ENCODE measurements at regions not wholly inside any gene's neighbourhood (a gene's known extent, or its start where the extent isn't known, plus 50 kb on each side); places are given as distances from the start of the nearest gene placed in this dataset.

GRCh38 chr2:7973801-7974480 is 707.9 kb upstream of the ID2 start:
- DNase-seq (ENCODE audit: insufficient read length, low spot score): no peak

GRCh38 chr2:7974936-7975335 is 706.9 kb upstream of the ID2 start:
- no peak for FAIRE-seq
- DNase-seq (ENCODE audit: insufficient read length, low spot score): no peak

More at GRCh38 chr2:7973801-7974480, 707.9 kb upstream of the ID2 start:
- FAIRE-seq: no peak

- FAIRE-seq (no peak), DNase-seq (ENCODE audit: insufficient read length, low spot score) (no peak)
Measured at GRCh38 chr2:7976206-7976605, 705.6 kb upstream of the ID2 start.

- FAIRE-seq: no peak
- no peak for DNase-seq (ENCODE audit: insufficient read length, low spot score)
Measured at GRCh38 chr2:7977981-7978380, 703.9 kb upstream of the ID2 start.

GRCh38 chr2:7982054-7982453 is 699.8 kb upstream of the ID2 start:
- FAIRE-seq: no peak

GRCh38 chr2:7983451-7983850 is 698.4 kb upstream of the ID2 start:
- DNase-seq (ENCODE audit: insufficient read length, low spot score): no peak
- no peak for FAIRE-seq

More at GRCh38 chr2:7982054-7982453, 699.8 kb upstream of the ID2 start:
- DNase-seq (ENCODE audit: insufficient read length, low spot score): no peak

- FAIRE-seq (no peak), DNase-seq (ENCODE audit: insufficient read length, low spot score) (no peak)
Measured at GRCh38 chr2:7983912-7984311, 697.9 kb upstream of the ID2 start.

GRCh38 chr2:7984693-7985353 is 697.0 kb upstream of the ID2 start:
- no peak for DNase-seq (ENCODE audit: insufficient read length, low spot score)
- no peak for FAIRE-seq

GRCh38 chr2:7986431-7986830 is 695.4 kb upstream of the ID2 start:
- FAIRE-seq (no peak), DNase-seq (ENCODE audit: insufficient read length, low spot score) (no peak)

GRCh38 chr2:7987992-7988391 is 693.9 kb upstream of the ID2 start:
- FAIRE-seq (no peak), DNase-seq (ENCODE audit: insufficient read length, low spot score) (no peak)

- no peak for FAIRE-seq
- DNase-seq (ENCODE audit: insufficient read length, low spot score): no peak
Measured at GRCh38 chr2:7988440-7988839, 693.4 kb upstream of the ID2 start.

GRCh38 chr2:7989823-7990222 is 692.0 kb upstream of the ID2 start:
- FAIRE-seq (no peak), DNase-seq (ENCODE audit: insufficient read length, low spot score) (no peak)

GRCh38 chr2:7992612-7993602 is 688.9 kb upstream of the ID2 start:
- DNase-seq (ENCODE audit: insufficient read length, low spot score): no peak
- no peak for FAIRE-seq

GRCh38 chr2:7994397-7994951 is 687.4 kb upstream of the ID2 start:
- no peak for FAIRE-seq
- no peak for DNase-seq (ENCODE audit: insufficient read length, low spot score)

- FAIRE-seq (no peak), DNase-seq (ENCODE audit: insufficient read length, low spot score) (no peak)
Measured at GRCh38 chr2:7997279-7997678, 684.6 kb upstream of the ID2 start.

GRCh38 chr2:7999683-8000476 is 682.0 kb upstream of the ID2 start:
- DNase-seq (ENCODE audit: insufficient read length, low spot score): no peak
- no peak for FAIRE-seq

- no peak for DNase-seq (ENCODE audit: insufficient read length, low spot score)
- FAIRE-seq: no peak
Measured at GRCh38 chr2:8000870-8001269, 681.0 kb upstream of the ID2 start.

- no peak for FAIRE-seq
Measured at GRCh38 chr2:8002765-8003393, 679.0 kb upstream of the ID2 start.

GRCh38 chr2:8003462-8004075 is 678.3 kb upstream of the ID2 start:
- FAIRE-seq: no peak

More at GRCh38 chr2:8002765-8003393, 679.0 kb upstream of the ID2 start:
- DNase-seq (ENCODE audit: insufficient read length, low spot score): no peak

More at GRCh38 chr2:8003462-8004075, 678.3 kb upstream of the ID2 start:
- no peak for DNase-seq (ENCODE audit: insufficient read length, low spot score)

Data from GM19239 (cell line).